MCF 10A (cell line): ENCODE measurements at regions not wholly inside any gene's neighbourhood (a gene's known extent, or its start where the extent isn't known, plus 50 kb on each side); places are given as distances from the start of the nearest gene placed in this dataset.

ENCODE experiments used
- BruUV-seq: library from RNA; stranded (reverse); fragments of 400-500 nt; replicated peaks from 2 replicates; lab custom pipeline; 2021; lab: Mats Ljungman, UMichigan
- CTCF ChIA-PET: fragments of 300-600 bp; sonication (Branson Sonifier 250); formaldehyde crosslinking; extraction: SDS; loops from one replicate; lab custom pipeline; 2021; ENCODE audit warnings: antibody characterized with exemption, inconsistent platforms; lab: Yijun Ruan, JAX
- POLR2A ChIA-PET: fragments of 300-600, 350-650 bp; sonication (Branson Sonifier 250); formaldehyde crosslinking; extraction: SDS; loops from one replicate; lab custom pipeline; 2020; ENCODE audit warnings: antibody characterized with exemption, inconsistent platforms; lab: Yijun Ruan, JAX
- DNase-seq: peaks from one replicate; pipeline ENCODE4 v3.0.0-alpha.2; 2018; ENCODE audit not compliant: unreplicated experiment
- H3K27ac Mint-ChIP-seq: one replicate; pipeline ENCODE4 v1.8.0; 2022; ENCODE audit warnings: mild to moderate bottlenecking, low read depth, mixed read lengths; ENCODE audit not compliant: unreplicated experiment
- H3K27me3 Mint-ChIP-seq: one replicate; pipeline ENCODE4 v1.8.0; 2022; ENCODE audit warnings: mixed read lengths; ENCODE audit not compliant: insufficient read depth, unreplicated experiment
- H3K36me3 Mint-ChIP-seq: one replicate; pipeline ENCODE4 v1.8.0; 2022; ENCODE audit warnings: mild to moderate bottlenecking, moderate library complexity, mixed read lengths; ENCODE audit not compliant: insufficient read depth, unreplicated experiment
- H3K4me1 Mint-ChIP-seq: one replicate; pipeline ENCODE4 v1.8.0; 2022; ENCODE audit warnings: mixed read lengths; ENCODE audit not compliant: insufficient read depth, unreplicated experiment
- H3K4me3 Mint-ChIP-seq: one replicate; pipeline ENCODE4 v1.8.0; 2022; ENCODE audit warnings: mild to moderate bottlenecking, moderate library complexity, mixed read lengths; ENCODE audit not compliant: unreplicated experiment
- H3K9me3 Mint-ChIP-seq: one replicate; pipeline ENCODE4 v1.8.0; 2022; ENCODE audit warnings: mixed read lengths; ENCODE audit not compliant: unreplicated experiment
- intact Hi-C: fragments of 100-400 bp; cut with micrococcal nuclease; formaldehyde crosslinking; loops from 2 replicates; pipeline ENCODE4 v1.14.1; 2022
- TF ChIP-seq, protein P1 (sequence below): fragments of 200-600 bp; IDR thresholded peaks from one replicate; pipeline ENCODE4 v1.8.0; 2022; ENCODE audit warnings: antibody characterized with exemption, mild to moderate bottlenecking; ENCODE audit not compliant: unreplicated experiment

DNA sequence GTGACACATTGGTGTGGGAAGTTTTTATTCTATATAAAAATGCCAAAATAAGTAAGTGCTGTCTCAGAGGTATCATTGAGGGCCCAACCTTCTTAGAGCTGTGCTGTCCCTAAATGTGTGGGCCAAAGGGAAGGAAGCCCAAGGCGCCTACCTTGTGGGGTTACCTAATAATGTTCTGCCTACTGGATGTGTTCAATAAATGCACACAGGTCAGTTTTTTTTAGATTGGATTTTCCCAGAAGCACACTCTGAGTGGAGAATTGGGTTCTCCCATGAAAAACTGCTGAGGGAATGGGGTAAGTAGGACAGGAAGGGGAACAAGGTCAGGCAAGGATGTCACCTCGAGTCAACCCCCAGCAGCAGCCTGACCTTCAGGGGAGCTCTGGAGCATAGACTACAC lies 168.7 kb upstream of the FRMD4B start:
- intact Hi-C loops = no loop called here
- no peak for DNase-seq
- no TSS peak for BruUV-seq
- CTCF ChIA-PET = interaction anchor here (0.7 kb wide), 1 partner anchor 91 kb away, joined by 3 read pairs; no protein-coding TSS in a partner anchor
- Mint-ChIP-seq H3K27ac (no peak overlapping the region), H3K36me3 (no peaks in the 10 kb centered on the region), H3K9me3 (no peaks in the 10 kb centered on the region), H3K4me3 (no peak overlapping the region), H3K27me3 (no peaks in the 10 kb centered on the region), H3K4me1 (peaks cover 13% of the 10 kb centered on the region)
- TF ChIP-seq, protein P1, sequence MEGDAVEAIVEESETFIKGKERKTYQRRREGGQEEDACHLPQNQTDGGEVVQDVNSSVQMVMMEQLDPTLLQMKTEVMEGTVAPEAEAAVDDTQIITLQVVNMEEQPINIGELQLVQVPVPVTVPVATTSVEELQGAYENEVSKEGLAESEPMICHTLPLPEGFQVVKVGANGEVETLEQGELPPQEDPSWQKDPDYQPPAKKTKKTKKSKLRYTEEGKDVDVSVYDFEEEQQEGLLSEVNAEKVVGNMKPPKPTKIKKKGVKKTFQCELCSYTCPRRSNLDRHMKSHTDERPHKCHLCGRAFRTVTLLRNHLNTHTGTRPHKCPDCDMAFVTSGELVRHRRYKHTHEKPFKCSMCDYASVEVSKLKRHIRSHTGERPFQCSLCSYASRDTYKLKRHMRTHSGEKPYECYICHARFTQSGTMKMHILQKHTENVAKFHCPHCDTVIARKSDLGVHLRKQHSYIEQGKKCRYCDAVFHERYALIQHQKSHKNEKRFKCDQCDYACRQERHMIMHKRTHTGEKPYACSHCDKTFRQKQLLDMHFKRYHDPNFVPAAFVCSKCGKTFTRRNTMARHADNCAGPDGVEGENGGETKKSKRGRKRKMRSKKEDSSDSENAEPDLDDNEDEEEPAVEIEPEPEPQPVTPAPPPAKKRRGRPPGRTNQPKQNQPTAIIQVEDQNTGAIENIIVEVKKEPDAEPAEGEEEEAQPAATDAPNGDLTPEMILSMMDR = no peak
- POLR2A ChIA-PET = no interaction called here

DNA sequence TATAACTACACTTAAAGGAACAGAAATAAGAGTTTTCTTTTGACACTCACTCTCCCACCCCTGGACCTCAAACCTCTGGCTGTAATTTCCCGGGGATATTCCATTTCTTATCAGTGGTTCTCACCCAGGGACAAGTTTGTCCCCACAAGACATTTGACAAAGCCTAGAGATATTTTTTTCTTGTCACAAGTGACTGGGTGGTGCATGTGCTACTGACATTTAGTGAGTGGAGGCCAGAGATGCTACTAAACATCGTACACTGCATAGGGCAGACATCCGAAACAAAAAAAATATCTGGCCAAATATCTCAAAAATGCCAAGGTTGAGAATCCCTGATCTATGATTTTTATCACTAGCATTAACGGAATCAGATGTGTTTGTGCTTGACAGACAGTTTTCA lies 168.0 kb upstream of the FRMD4B start:
- CTCF ChIA-PET = interaction anchor here (0.6 to 0.7 kb wide), 2 partner anchors 13 to 91 kb away, joined by 3 read pairs; no protein-coding TSS in a partner anchor
- POLR2A ChIA-PET = no interaction called here
- DNase-seq = no peak
- Mint-ChIP-seq H3K27ac (no peak overlapping the region), H3K4me3 (no peak overlapping the region), H3K36me3 (no peaks in the 10 kb centered on the region), H3K27me3 (no peaks in the 10 kb centered on the region), H3K9me3 (no peaks in the 10 kb centered on the region), H3K4me1 (peaks cover 6% of the 10 kb centered on the region)
- no TSS peak for BruUV-seq
- intact Hi-C loops = no loop called here
- TF ChIP-seq, protein P1 = no peak

- Mint-ChIP-seq H3K27ac (no peak overlapping the region), H3K4me1 (peaks cover 6% of the 10 kb centered on the region), H3K27me3 (no peaks in the 10 kb centered on the region), H3K36me3 (no peaks in the 10 kb centered on the region), H3K9me3 (no peaks in the 10 kb centered on the region), H3K4me3 (no peak overlapping the region)
- TF ChIP-seq, protein P1 = no peak
- CTCF ChIA-PET = interaction anchor here (0.6 to 1.1 kb wide), 4 partner anchors 23 to 118 kb away, joined by 3 to 4 read pairs (median 3); no protein-coding TSS in a partner anchor
- intact Hi-C loops = no loop called here
- no TSS peak for BruUV-seq
- peak; percentile 71 for DNase-seq
- POLR2A ChIA-PET = interaction anchor here (0.8 to 1.7 kb wide), 4 partner anchors 11 to 183 kb away, joined by 3 to 7 read pairs (median 6); no protein-coding TSS in a partner anchor
These were observed 161.6 kb upstream of the FRMD4B start for GRCh38 chr3:69547461-69547880.

DNA sequence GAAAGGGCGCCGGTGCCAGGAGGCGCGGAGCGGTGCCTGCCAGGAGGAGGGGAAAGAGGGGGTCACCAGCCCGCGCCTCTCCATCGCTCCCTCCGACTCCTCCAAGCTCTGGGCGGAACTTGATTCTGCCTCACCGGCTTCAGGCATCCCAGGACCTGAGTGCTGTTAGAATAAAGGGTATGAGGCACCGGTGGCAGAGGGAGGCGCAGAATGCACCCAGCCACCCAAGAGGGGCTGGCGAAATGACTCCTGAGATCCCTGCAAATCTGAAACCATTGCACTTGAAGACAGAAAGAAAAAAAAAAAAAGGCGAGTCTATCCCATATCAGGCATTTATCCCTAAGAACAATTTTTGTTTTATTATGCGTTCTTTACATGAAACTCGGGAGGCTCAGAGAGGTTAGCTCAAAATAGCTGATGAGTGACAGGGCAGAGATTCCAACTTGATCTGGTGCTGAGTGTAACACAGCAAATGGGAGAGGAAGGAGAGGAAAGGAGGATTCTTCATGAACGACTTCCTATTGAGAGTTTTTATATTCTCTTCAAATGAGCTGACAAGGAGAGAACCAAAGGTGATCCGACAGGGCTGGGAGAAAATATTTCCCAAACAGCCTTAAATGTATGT lies 157.0 kb upstream of the FRMD4B start:
- ChIA-PET POLR2A (interaction anchor here (0.6 to 5.6 kb wide), 6 partner anchors 11 to 173 kb away, joined by 3 to 55 read pairs (median 6); no protein-coding TSS in a partner anchor), CTCF (interaction anchor here (0.5 to 1.5 kb wide), 7 partner anchors 16 to 133 kb away, joined by 3 to 5 read pairs (median 3); no protein-coding TSS in a partner anchor)
- intact Hi-C loops = loop anchor here (5.0 kb wide), 2 partner anchors 86 to 109 kb away; no protein-coding TSS in a partner anchor
- Mint-ChIP-seq H3K27ac (no peak overlapping the region), H3K4me1 (peaks cover 20% of the 10 kb centered on the region), H3K9me3 (no peaks in the 10 kb centered on the region), H3K27me3 (no peaks in the 10 kb centered on the region), H3K36me3 (no peaks in the 10 kb centered on the region), H3K4me3 (peak overlapping the region; percentile 78)
- no peak for DNase-seq
- TF ChIP-seq, protein P1 = no peak
- BruUV-seq = no TSS peak
